ENCODE measurements at regions not wholly inside any gene's neighbourhood (a gene's known extent, or its start where the extent isn't known, plus 50 kb on each side); places are given as distances from the start of the nearest gene placed in this dataset.
"Not testable (repeated sequence)": the region's sequence is repeated elsewhere in the genome, so short reads cannot be mapped to it uniquely, and the experiment has no call there.

DNA sequence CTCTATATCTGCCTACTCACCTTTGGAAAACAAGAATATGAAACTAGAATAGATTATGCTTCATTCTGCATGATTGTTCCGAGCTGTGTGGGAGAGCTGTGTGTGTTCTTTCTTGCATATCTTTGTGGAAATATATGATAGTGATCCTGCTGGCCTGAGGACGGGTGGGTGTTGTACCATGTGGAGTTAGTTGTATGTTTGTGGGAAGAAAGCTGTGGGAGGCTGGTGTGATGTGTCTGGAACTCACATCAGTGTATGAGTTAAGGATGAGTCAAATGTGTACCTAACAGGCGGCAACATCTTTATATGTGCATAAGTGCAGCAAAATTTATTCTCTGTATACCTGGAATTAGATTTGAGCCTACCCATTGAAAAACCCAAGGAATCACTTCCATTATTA, 208.1 kb upstream of the ADGRL3 start:
- intact Hi-C loops (cut with DNase I), result no loop called here
- DNase-seq, result peak in 7 of 10 donors; percentile 8 to 82 (median 46)

- DNase-seq, result no peak
- intact Hi-C loops (cut with DNase I), result no loop called here
Observed at GRCh38 chr4:61003301-61003700, 196.8 kb upstream of the ADGRL3 start.

DNA sequence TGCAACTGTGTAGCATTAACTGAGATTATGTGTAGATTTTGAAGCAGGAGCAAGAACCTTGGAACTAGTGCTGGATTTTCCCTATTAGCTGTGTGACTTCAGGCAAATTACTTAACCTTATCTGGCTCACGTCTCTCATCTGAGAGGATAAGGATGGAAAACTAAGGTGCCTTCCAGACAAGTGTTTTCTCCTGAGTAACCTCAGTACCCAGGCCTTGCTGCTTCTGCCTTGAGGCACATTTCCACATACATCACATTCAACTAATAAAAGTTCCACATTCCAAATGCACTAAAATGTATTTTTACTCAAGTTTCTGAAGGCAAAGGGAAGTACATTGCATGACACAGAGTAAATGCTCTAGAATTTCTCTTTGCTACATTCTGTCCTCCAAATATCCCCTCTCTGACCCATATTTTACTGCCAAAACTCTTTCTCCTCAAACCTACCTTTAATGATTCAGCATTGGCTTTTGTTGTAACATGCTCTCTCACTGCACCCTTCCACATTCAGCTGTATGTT, 195.4 kb upstream of the ADGRL3 start:
- intact Hi-C loops (cut with DNase I), result no loop called here
- DNase-seq, result no peak

DNA sequence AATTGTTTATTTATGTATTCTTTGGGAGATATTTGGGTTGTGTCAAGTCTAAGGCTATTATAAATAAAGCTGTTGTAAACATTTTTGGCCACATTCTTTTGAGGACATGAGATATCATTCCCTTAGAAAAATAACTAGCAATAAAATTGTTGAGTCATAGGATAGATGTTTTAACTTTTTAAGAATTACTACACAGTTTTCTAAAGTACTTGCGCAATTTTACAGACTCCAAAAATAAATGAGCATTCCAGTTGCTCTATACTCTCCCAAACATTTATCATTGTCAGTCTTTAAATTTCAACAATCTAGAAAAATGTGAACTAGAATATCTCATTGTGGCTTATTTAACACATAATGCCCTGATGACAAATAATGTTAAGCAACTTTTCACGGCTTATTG, 189.1 kb upstream of the ADGRL3 start:
- intact Hi-C loops (cut with DNase I), result no loop called here

DNA sequence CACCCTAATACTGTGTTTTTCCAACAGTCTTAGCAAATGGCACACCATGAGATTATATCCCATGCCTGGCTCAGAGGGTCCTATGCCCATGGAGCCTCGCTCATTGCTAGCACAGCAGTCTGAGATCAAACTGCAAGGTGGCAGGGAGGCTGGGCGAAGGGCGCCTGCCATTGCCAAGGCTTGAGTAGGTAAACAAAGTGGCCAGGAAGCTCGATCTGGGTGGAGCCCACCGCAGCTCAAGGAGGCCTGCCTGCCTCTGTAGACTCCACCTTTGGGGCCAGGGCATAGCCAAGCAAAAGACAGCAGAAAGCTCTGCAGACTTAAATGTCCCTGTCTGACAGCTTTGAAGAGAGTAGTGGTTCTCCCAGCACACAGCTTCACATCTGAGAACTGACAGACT, 188.2 kb upstream of the ADGRL3 start:
- DNase-seq, result peak in 3 of 10 donors; percentile 32 to 59 (median 55)
- intact Hi-C loops (cut with DNase I), result not testable (repeated sequence)

More for the DNA sequence above, 189.1 kb upstream of the ADGRL3 start:
- DNase-seq, result no peak

- intact Hi-C loops (cut with DNase I), result no loop called here
- DNase-seq, result no peak
Observed at GRCh38 chr4:61024610-61025009, 175.5 kb upstream of the ADGRL3 start.

- intact Hi-C loops (cut with DNase I), result no loop called here
- no peak for DNase-seq
Observed at GRCh38 chr4:61027939-61028338, 172.2 kb upstream of the ADGRL3 start.

- intact Hi-C loops (cut with DNase I), result no loop called here
- DNase-seq, result peak in 1 of 10 donors; percentile 12
Observed at GRCh38 chr4:61036071-61036684, 163.9 kb upstream of the ADGRL3 start.

- DNase-seq, result no peak
- intact Hi-C loops (cut with DNase I), result no loop called here
Observed at GRCh38 chr4:61041527-61041926, 158.6 kb upstream of the ADGRL3 start.

DNA sequence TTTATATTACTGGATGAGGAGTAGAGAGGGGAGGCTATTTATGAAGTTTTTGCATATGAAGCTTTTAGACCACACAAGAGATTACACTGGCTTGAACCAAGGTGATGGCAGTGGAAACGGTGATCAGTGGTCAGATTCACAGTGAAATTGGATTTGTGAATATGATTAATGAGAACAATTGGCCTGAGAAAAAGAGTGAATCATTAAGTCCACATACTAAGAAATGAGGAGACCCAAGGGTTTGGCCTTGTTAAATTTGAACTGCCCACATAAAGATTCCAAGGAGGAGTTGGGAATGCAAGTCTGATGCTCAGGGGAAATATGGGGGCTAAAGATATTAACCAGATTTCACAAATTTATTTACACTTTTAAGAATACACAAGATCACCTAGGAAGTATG, 155.3 kb upstream of the ADGRL3 start:
- intact Hi-C loops (cut with DNase I), result no loop called here
- no peak for DNase-seq

- intact Hi-C loops (cut with DNase I), result no loop called here
- DNase-seq, result no peak
Observed at GRCh38 chr4:61049018-61049417, 151.1 kb upstream of the ADGRL3 start.

DNA sequence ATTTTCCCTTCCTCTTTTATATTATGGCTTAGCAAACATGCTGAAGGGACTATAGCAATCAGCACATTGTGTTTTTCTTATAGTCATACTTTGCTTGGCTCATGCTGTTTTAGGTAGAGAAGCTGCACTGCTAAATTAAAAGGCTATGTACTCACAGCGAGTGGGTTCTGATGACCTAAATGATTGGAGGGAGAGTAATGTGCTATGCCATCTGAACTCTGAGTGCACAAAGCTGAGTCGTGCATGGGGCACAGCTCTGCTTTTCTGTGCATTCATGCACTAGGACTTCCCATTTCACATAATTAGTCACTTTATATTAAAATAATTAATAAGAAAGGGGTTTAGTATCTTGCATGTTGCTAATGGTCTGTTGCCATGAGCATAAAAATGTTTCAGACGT, 132.7 kb upstream of the ADGRL3 start:
- peak in 1 of 10 donors; percentile 50 for DNase-seq
- intact Hi-C loops (cut with DNase I), result no loop called here

GRCh38 chr4:61068060-61068459, 132.1 kb upstream of the ADGRL3 start:
- intact Hi-C loops (cut with DNase I), result no loop called here
- DNase-seq, result no peak

- no peak for DNase-seq
- intact Hi-C loops (cut with DNase I), result no loop called here
Observed at GRCh38 chr4:61068745-61069144, 131.4 kb upstream of the ADGRL3 start.

DNA sequence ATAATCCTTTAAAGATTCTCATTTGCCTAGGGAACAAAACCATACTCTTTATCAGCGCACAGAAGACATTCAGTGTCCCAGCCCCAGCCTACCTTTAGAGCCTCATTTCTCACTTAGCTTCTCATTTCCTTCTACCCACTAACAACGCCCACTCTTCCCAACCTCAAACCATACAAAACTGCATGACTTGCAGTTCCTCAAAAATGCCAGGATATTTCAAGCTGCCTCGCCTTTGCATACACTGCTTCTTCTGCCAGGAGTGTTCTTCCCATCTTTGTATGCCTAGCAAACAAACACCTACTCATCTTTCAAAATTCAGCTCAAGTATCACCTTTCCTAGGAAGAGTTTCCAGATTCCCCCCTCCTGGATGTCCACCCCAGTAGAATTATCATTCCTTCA, 129.9 kb upstream of the ADGRL3 start:
- intact Hi-C loops (cut with DNase I), result no loop called here
- peak in 3 of 10 donors; percentile 9 to 74 (median 48) for DNase-seq

GRCh38 chr4:61079427-61079826, 120.7 kb upstream of the ADGRL3 start:
- intact Hi-C loops (cut with DNase I), result no loop called here
- DNase-seq, result no peak

- intact Hi-C loops (cut with DNase I), result no loop called here
- no peak for DNase-seq
Observed at GRCh38 chr4:61079976-61080375, 120.2 kb upstream of the ADGRL3 start.

DNA sequence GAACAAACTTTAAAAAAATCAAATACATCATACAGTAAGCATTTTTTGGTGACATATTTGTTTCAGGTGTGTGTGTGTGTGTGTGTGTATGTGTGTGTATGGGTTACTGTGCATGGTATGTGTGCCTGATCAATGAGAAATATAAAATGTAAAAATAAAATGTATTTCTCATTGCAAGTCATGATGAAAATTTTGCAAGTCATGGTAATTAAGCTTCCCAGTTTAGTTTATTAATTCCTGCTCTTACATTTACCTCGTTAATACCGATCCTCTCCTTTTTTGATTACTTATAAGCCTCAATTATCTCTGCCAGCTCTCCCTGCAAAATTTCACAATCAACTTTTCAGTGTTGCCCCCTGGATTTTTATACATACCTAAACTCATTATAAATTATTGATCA, 114.6 kb upstream of the ADGRL3 start:
- no peak for DNase-seq
- intact Hi-C loops (cut with DNase I), result no loop called here

GRCh38 chr4:61086357-61086756, 113.8 kb upstream of the ADGRL3 start:
- intact Hi-C loops (cut with DNase I), result no loop called here
- DNase-seq, result no peak

DNA sequence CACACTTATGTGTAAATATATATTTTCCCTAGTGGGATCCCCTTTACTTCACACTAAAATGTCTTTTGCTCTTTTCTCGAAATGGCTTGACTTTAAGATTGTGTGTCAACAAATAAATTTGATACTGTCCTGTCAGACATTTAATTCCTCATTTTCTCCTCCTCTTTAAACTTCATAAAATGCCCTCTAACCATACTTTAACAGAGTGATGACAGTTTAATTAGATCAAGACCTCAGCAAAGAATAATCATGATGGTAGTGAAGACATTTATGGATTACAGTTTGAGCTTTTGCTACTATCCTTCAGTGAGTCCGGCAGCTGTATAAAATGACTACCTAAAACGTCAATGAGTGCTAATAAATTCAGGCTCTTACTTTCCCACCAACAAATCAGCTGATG, 113.1 kb upstream of the ADGRL3 start:
- no peak for DNase-seq
- intact Hi-C loops (cut with DNase I), result no loop called here

DNA sequence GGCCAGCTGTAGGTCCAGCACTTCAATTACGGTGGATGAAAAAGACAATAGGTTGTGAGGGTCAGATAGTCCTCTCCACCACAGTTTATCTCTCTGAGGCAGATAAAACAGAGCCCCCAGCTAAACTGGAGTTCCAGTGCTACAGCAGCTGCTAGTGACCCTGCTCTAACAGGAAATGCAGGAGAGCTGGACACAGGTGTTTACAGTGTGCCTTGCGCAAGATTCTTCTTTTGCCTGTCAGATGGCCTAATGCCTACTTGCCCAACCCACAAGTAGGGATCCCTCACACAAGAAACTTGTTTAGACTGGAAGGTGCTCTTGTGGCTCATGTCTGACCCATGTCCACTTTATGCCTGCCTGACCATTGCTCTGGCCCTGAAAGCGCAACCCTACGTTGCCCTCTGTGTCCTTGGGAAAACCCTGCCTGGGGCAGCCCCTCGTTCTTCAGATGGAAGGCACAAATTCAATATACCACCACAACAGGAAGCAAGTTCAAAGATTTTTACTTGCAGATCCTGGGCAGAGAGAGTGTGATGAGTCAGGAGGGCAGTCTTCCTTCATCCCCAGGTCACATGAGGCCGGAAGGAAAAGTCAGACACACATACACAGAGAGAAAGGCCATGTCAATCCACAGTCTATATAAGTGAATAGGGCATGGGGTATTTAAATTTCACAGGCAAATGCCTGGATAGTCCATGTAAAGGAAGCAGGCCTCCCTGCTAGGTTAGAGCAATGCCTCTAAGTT, 105.1 kb upstream of the ADGRL3 start:
- intact Hi-C loops (cut with DNase I), result no loop called here
- peak in 1 of 10 donors; percentile 25 for DNase-seq

GRCh38 chr4:61128682-61129081, 71.4 kb upstream of the ADGRL3 start:
- no peak for DNase-seq
- intact Hi-C loops (cut with DNase I), result no loop called here
